Loucy (cell line): ENCODE measurements at regions not wholly inside any gene's neighbourhood (a gene's known extent, or its start where the extent isn't known, plus 50 kb on each side); places are given as distances from the start of the nearest gene placed in this dataset.

Source experiments
- H2AFZ ChIP-seq: fragments of 200-600 bp; sonication (generic); 2 replicates; pipeline ENCODE4 v1.6.0; 2016; ENCODE audit warnings: antibody characterized with exemption, mild to moderate bottlenecking, low read length, moderate library complexity
- H3F3A ChIP-seq: fragments of 200-600 bp; 2 replicates; pipeline ENCODE4 v1.6.0; 2016; ENCODE audit warnings: antibody characterized with exemption, low read depth, mild to moderate bottlenecking
- H3K27me3 ChIP-seq: fragments of 200-600 bp; sonication (generic); 2 replicates; pipeline ENCODE4 v1.6.1; 2014; ENCODE audit warnings: low read length, mild to moderate bottlenecking; ENCODE audit not compliant: insufficient read depth, poor library complexity, severe bottlenecking
- H3K36me3 ChIP-seq: fragments of 200-600 bp; sonication (generic); 2 replicates; pipeline ENCODE4 v1.6.1; 2016; ENCODE audit warnings: low read length; ENCODE audit not compliant: insufficient read depth
- H3K4me1 ChIP-seq: fragments of 200-600 bp; sonication (generic); 2 replicates; pipeline ENCODE4 v1.5.1; 2014; ENCODE audit warnings: low read length, mild to moderate bottlenecking; ENCODE audit not compliant: insufficient read depth, poor library complexity, severe bottlenecking
- H3K4me2 ChIP-seq: fragments of 200-600 bp; sonication (generic); 2 replicates; pipeline ENCODE4 v1.6.0; 2014; ENCODE audit warnings: antibody characterized with exemption, low read length, low read depth, mild to moderate bottlenecking; ENCODE audit not compliant: poor library complexity, severe bottlenecking
- H3K4me3 ChIP-seq: fragments of 200-600 bp; sonication (generic); 2 replicates; pipeline ENCODE4 v1.5.1; 2014; ENCODE audit warnings: low read length, mild to moderate bottlenecking, mixed read lengths; ENCODE audit not compliant: poor library complexity, severe bottlenecking
- H3K79me2 ChIP-seq: fragments of 200-600 bp; sonication (generic); 2 replicates; pipeline ENCODE4 v1.6.1; 2014; ENCODE audit warnings: low read length; ENCODE audit not compliant: insufficient read depth
- H3K9ac ChIP-seq: fragments of 200-600 bp; sonication (generic); 2 replicates; pipeline ENCODE4 v1.6.0; 2014; ENCODE audit warnings: mild to moderate bottlenecking, low read depth, low read length, moderate library complexity; ENCODE audit not compliant: poor library complexity, severe bottlenecking
- H3K9me2 ChIP-seq: fragments of 200-600 bp; sonication (generic); replicated peaks from 2 replicates; pipeline ENCODE4 v1.6.1; 2016; ENCODE audit warnings: low read depth, low read length, mixed read lengths
- H3K9me3 ChIP-seq: fragments of 200-600 bp; sonication (generic); 2 replicates; pipeline ENCODE4 v1.6.1; 2014; ENCODE audit warnings: mild to moderate bottlenecking, antibody characterized with exemption, low read length, low read depth; ENCODE audit not compliant: insufficient read depth
- H4K20me1 ChIP-seq: fragments of 200-600 bp; sonication (generic); 2 replicates; pipeline ENCODE4 v1.6.0; 2014; ENCODE audit warnings: antibody characterized with exemption, low read length, mild to moderate bottlenecking; ENCODE audit not compliant: insufficient read depth, poor library complexity, severe bottlenecking
- EZH2phosphoT487 ChIP-seq: fragments of 200-600 bp; IDR thresholded peaks from 2 replicates; pipeline ENCODE4 v1.6.1; 2018; ENCODE audit warnings: antibody characterized with exemption, mild to moderate bottlenecking, moderate library complexity, borderline replicate concordance
- TF ChIP-seq, protein P1 (sequence below): fragments of 200-600 bp; sonication (generic); conservative IDR thresholded peaks from 2 replicates; pipeline ENCODE4 v1.5.1; 2014; ENCODE audit warnings: mild to moderate bottlenecking, antibody characterized with exemption, low read length

- Histone ChIP-seq H4K20me1 (no peaks in the 10 kb centered on the region), H3K9ac (no peak overlapping the region), H3F3A (no peaks in the 10 kb centered on the region), H3K4me1 (no peaks in the 10 kb centered on the region), H3K27me3 (no peaks in the 10 kb centered on the region), H3K4me3 (no peak overlapping the region), H2AFZ (no peak overlapping the region), H3K36me3 (no peaks in the 10 kb centered on the region), H3K4me2 (no peak overlapping the region), H3K9me2 (no peaks in the 10 kb centered on the region), H3K9me3 (no peaks in the 10 kb centered on the region), H3K79me2 (no peaks in the 10 kb centered on the region)
- TF ChIP-seq, protein P1, sequence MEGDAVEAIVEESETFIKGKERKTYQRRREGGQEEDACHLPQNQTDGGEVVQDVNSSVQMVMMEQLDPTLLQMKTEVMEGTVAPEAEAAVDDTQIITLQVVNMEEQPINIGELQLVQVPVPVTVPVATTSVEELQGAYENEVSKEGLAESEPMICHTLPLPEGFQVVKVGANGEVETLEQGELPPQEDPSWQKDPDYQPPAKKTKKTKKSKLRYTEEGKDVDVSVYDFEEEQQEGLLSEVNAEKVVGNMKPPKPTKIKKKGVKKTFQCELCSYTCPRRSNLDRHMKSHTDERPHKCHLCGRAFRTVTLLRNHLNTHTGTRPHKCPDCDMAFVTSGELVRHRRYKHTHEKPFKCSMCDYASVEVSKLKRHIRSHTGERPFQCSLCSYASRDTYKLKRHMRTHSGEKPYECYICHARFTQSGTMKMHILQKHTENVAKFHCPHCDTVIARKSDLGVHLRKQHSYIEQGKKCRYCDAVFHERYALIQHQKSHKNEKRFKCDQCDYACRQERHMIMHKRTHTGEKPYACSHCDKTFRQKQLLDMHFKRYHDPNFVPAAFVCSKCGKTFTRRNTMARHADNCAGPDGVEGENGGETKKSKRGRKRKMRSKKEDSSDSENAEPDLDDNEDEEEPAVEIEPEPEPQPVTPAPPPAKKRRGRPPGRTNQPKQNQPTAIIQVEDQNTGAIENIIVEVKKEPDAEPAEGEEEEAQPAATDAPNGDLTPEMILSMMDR = no peak
- no peak for TF ChIP-seq EZH2phosphoT487
Observed at GRCh38 chrX:95703696-95704095, 980.9 kb upstream of the DIAPH2 start.

DNA sequence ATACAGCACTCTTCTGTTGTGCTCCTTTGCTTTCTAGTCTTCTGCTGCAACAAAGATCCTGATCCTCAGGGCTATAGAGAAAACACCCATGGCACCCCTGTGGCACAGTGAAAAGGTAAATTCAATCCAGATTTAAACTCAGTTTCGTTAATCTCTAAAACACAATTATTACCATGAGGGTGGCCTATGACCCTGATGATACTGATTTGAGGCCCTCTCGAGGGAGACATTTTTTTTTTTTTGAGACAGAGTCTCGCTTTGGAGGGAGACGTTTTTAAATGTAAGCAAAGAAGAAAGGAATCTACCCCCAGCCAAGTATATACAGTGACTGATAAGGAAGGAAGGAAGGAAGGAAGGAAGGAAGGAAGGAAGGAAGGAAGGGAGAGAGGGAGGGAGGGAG is 967.8 kb upstream of the DIAPH2 start:
- no peaks in the 10 kb centered on the region for H3K79me2 ChIP-seq
- H3K36me3 ChIP-seq = no peaks in the 10 kb centered on the region
- H3K4me3 ChIP-seq = no peak overlapping the region
- no peak overlapping the region for H2AFZ ChIP-seq
- no peaks in the 10 kb centered on the region for H4K20me1 ChIP-seq
- no peak for TF ChIP-seq EZH2phosphoT487
- TF ChIP-seq, protein P1 = no peak
- no peak overlapping the region for H3K9ac ChIP-seq
- H3K4me2 ChIP-seq = no peak overlapping the region
- H3F3A ChIP-seq = no peaks in the 10 kb centered on the region
- H3K27me3 ChIP-seq = no peaks in the 10 kb centered on the region
- no peaks in the 10 kb centered on the region for H3K9me2 ChIP-seq
- H3K4me1 ChIP-seq = no peaks in the 10 kb centered on the region
- no peaks in the 10 kb centered on the region for H3K9me3 ChIP-seq

GRCh38 chrX:95718746-95719145 is 965.9 kb upstream of the DIAPH2 start:
- TF ChIP-seq EZH2phosphoT487 = no peak
- TF ChIP-seq, protein P1 = no peak
- no peaks in the 10 kb centered on the region for H3K4me1 ChIP-seq
- H3K9me2 ChIP-seq = no peaks in the 10 kb centered on the region
- no peaks in the 10 kb centered on the region for H4K20me1 ChIP-seq
- no peak overlapping the region for H3K4me3 ChIP-seq
- H3K79me2 ChIP-seq = no peaks in the 10 kb centered on the region
- H3K9me3 ChIP-seq = no peaks in the 10 kb centered on the region
- no peak overlapping the region for H3K9ac ChIP-seq
- H3K27me3 ChIP-seq = no peaks in the 10 kb centered on the region
- no peak overlapping the region for H3K4me2 ChIP-seq
- no peaks in the 10 kb centered on the region for H3K36me3 ChIP-seq
- no peaks in the 10 kb centered on the region for H3F3A ChIP-seq
- no peak overlapping the region for H2AFZ ChIP-seq
